SKM-1 treated with dmso at 0.1 percent for 144 hours (cell line): ENCODE measurements at regions not wholly inside any gene's neighbourhood (a gene's known extent, or its start where the extent isn't known, plus 50 kb on each side); places are given as distances from the start of the nearest gene placed in this dataset.
"Not testable (repeated sequence)": the region's sequence is repeated elsewhere in the genome, so short reads cannot be mapped to it uniquely, and the experiment has no call there.

Experiments
- DNase-seq: peaks from one replicate; lab custom pipeline; 2025; ENCODE audit not compliant: unreplicated experiment; lab: John Stamatoyannopoulos, UW

DNA sequence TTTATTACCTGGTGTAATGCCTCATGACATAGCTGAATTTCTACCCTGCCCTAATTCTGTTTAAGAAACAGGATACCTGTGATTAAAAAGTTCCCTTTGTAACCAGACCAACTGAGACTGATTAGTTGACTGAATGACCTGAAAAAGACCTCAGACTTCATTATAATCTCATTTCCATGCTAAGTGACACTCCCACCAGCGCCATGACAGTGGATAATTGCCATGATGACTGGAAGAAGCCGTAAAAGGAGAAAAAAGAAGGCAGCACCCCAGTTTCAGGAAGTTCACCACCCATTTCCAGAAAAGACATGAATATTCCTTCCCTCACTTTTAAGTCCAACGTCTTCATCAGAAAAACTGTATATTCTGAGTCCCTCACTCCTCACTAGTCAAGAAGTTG, 125.6 kb upstream of the HS3ST4 start:
- DNase-seq: no peak

DNA sequence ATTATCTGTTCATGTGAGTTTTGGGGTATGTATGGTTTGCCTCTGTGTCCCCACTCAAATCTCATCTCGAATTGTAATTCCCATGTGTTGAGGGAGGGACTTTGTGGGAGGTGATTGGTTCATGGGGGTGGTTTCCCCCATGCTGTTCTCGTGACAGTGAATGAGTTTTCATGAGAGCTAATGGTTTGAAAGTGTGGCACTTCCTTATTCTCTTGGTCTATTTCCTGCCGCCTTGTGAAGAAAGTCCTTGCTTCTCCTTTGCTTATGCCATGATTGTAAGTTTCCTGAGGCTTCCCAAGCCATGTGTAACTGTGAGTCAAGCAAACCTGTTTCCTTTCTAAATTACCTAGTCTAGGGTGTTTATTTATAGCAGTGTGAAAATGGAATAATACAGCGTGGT, 128.1 kb upstream of the HS3ST4 start:
- peak; percentile 5 for DNase-seq

DNA sequence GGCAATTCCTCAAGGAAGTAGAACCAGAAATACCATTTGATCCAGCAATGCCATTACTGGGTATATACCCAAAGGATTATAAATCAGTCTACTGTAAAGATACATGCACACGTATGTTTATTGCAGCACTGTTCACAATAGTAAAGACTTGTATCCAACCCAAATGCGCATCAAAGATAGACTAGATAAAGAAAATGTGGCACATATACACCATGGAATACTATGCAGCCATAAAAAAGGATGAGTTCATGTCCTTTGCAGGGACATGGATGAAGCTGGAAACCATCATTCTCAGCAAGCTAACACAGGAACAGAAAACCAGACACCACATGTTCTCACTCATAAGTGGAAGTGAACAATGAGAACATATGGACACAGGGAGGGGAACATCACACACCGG, 130.0 kb upstream of the HS3ST4 start:
- not testable (repeated sequence) for DNase-seq

DNA sequence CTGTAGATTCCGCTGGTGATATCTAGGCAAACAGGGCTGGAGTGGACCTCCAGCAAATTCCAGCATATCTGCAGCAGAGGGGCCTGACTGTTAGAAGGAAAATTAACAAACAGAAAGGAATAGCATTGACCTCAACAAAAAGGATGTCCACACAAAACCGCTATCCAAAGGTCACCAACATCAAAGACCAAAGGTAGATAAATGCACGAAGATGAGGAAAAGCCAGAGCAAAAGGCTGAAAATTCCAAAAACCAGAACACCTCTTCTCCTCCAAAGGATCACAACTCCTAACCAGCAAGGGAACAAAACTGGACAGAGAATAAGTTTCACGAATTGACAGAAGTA, 134.8 kb upstream of the HS3ST4 start:
- not testable (repeated sequence) for DNase-seq

DNA sequence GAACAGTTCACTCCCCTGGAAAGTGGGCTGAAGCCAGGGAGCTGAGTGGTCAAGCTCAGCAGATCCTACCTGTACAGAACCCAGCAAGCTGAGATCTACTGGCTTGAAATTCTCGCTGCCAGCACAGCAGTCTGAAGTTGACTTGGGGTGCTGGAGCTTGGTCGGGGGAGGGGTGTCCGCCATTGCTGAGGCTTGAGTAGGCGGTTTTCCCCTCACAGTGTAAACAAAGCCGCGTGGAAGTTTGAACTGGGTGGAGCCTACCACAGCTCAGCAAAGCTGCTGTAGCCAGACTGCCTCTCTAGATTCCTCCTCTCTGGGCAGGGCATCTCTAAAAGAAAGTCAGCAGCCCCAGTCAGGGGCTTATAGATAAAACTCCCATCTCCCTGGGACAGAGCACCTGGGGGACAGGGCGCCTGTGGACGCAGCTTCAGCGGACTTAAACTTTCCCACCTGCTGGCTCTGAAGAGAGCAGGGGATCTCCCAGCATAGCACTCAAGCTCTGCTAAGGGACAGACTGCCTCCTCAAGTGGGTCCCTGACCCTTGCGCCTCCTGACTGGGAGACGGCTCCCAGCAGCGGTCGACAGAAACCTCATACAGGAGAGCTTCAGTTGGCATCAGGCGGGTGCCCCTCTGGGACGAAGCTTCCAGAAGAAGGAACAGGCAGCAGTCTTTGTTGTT, 135.3 kb upstream of the HS3ST4 start:
- not testable (repeated sequence) for DNase-seq

DNA sequence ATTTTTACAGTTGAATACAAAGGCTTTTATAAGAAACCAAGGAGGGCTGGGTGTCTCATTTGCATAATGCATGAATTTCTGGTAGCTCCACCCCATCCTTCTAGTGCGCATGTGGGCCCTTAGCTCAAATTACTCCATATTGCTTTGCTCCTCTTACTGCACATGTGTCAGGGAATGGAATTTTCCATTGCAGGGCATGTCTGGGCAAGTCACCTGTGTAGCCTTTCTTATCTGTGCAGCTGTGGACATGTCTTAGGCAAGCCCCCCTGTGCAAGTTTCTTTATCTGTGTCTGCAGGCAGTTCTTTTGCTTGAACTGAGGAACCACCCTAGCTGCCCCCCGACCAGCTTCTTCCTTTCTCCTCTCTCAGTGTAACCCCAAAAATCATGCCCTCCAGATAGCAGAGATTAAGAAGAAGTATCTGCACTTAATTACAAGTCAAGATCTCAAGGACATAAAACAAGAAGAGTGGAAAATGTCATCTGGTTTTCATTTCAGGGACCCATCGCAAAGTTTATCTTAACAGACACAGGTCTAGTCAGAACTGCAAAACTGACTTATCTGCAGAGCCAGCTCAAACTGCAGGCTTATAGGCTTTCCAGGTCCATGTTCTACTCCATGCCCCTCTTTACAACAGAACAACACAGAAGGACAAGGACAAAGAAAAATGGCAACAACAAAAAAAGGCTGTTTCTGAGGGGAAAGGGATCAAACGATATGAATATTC, 137.9 kb upstream of the HS3ST4 start:
- DNase-seq: no peak

DNA sequence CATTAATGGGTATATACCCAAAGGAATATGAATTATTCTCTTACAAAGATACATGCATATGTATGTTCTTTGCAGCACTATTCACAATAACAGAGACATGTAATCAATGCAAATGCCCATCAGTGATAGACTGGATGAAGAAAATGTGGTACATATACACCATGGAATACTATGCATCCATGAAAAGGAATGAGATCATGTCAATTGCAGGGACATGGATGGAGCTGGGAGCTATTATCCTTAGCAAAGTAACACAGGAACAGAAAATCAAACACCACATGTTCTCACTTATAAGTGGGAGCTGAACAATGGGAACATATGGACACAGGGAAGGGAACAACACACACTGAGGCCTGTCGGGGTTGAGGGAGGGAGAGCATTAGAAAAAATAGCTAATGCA, 141.1 kb upstream of the HS3ST4 start:
- DNase-seq: no peak

DNA sequence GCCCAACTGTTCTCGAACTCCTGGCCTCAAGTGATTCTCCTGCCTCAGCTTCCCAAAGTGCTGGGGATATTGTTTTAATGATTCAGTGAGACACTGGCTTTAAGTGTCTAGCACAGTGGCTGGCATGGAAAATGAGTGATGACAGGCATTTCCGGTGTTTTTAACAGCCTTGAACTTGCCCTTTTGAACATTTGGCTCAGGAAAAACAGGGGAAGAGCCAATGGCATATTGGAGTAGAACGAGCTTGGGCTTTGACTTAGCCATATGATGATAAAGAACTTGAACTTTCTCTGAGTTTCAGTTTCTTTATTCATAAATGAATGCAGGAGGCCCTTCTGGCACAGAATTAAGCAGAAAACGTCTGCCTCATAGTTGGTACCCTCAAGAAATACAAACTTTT, 145.0 kb upstream of the HS3ST4 start:
- DNase-seq: no peak

DNA sequence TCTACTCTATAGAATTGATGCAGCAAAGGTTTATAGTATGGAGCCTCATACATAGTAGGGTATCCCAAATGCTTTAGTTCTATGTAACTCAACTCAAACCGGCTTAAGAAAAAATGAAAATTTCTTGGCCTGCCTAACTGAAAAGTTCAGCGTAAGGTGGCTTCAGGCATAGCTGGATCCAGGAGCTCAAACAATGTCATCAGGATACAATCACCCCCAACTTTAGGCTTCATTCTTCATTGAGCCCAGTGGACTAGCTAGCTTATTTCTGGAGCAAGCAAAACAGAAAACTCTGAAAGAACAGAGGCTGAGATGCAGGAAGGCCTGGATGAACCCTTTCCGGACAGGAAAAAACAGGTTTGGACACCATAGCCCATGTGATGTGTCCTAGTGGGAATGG, 147.5 kb upstream of the HS3ST4 start:
- no peak for DNase-seq

DNA sequence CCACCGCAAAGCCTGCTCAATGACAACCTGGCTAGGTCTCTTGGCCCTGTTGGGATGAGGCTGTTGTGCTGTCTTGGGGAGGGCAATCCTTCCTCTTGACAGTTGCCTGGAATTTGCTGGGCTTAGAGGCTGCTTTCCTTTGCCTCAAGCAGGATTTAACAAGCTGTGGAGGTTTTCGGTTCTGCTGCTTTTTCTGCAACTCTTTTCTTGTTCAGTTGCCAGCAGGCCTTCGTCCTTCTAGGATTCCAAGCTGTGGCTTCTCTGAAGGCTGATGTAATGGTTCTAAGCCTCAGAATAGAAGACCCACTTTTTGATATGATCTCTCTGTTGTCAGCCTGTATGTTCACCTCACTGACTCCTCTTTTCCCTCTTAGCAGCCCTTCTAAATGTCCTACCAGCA, 149.5 kb upstream of the HS3ST4 start:
- DNase-seq: no peak

DNA sequence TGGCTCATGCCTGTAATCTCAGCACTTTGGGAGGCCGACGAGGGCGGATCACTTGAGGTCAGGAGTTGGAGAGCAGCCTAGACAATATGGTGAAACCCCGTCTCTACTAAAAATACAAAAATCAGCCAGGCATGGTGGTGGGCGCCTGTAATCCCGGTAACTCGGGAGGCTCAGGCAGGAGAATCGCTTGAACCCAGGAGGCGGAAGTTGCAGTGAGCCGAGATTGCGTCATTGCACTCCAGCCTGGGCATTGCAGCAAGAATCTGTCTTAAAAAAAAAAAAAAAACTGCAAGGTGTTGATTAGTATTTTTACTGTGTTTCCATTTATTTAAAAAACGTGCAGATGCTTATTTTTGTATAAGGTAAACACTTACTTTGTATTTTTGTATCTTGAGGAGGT, 152.0 kb upstream of the HS3ST4 start:
- not testable (repeated sequence) for DNase-seq

DNA sequence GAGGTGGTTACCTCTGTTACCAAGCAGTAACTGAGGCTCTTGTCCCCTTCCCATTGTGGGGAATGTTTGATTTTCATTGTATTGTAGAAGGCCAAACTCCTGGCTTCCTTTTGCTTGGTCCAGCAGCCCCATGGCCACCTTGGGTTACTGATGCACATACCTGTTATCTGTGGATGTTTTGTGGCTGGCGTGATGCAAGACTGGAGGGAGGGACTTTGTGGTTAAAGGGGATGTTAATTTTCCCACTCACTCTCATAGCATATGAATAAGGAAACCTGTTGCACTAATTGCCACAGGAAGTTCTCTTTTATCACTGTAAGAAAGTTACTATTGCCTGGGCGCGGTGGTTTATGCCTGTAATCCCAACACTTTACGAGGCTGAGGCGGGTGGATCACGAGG, 168.6 kb upstream of the HS3ST4 start:
- no peak for DNase-seq

DNA sequence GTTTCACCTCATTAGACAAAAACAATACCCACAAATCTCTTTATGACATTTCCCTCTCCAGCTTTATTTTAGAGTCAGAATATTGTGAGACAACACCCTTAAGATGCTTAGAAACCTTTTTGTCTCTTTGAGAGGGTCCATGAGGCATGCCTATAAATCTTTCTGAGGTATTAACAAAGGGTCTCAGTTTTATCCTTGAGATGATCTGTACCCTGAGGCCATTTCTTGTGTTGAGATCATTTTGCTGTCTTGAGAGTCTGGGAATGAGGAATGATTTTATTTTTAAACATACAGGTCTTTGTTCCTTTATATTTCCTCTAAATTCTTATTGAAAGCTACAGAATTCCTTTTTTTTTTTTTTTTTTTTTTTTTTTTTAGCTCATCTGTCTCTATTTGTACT, 179.7 kb upstream of the HS3ST4 start:
- no peak for DNase-seq

DNA sequence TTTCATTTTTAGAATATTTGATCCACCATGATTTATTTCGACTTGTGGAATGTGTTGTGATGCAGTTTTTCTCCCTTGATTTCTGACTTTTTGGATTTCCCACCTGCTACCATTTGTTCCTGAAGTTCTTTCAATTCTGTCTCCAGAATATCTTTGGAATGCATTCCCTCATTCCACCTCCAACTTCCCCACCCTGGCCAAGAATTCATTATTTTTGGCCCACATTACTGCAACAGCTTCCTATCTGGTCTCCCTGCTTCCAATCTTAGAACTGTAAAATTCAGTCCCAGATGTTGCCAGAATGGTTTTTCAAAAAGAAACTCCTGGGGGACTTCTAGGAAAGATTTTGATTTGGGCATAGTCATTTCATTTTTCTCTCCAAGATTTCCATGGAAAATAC, 182.3 kb upstream of the HS3ST4 start:
- DNase-seq: no peak

DNA sequence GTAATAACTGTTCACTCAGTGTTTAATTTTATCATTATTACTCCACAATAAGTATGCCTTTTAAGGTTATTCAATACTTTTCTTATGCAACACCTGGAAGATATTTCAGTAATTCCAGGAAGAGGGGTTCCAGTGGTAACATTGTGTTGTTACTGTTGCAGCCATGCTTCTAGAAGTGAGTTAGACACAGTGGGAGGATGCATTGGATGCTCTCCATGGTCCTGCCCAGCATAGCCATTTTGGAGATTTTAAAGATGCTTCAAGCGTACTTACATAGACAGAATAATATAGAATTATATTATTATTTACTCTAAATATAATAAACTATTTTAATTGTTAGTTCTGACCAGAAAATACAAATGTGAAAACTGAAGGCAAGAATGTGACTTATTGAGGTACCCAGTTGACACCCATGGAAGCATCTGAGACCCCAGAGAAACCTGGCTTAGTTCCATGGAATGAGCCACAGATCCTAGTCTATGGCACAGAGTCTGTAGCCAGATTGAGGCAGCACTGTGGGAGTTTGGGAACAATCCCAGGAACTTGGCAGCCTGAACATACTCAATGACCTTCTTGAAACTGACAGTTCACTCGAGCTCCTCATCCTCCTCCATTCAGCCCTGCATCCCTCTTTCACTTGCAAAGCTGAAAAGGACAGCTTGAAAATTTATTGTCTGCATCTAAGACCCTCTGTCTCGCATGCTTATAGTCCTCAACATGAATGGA, 190.1 kb upstream of the HS3ST4 start:
- DNase-seq: no peak

DNA sequence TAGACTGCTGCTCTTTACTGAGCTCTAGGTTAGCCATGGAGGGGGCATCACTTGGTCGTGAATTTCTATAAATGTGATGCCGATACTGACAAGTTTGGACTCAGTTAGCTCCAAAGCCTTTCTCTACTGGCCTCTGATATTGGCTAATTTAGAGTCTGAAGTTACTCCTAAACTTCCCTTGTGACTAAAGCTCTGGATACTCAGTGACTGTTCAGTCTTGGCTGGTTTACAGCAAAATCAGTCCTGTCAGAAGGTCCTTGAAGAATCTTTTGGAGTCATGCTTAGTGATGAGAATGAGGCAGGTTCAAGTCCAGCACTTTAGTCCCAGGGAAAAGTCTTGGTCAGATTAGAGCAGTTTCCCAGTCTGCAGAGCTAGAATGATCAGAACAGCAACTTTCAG, 197.5 kb upstream of the HS3ST4 start:
- no peak for DNase-seq

DNA sequence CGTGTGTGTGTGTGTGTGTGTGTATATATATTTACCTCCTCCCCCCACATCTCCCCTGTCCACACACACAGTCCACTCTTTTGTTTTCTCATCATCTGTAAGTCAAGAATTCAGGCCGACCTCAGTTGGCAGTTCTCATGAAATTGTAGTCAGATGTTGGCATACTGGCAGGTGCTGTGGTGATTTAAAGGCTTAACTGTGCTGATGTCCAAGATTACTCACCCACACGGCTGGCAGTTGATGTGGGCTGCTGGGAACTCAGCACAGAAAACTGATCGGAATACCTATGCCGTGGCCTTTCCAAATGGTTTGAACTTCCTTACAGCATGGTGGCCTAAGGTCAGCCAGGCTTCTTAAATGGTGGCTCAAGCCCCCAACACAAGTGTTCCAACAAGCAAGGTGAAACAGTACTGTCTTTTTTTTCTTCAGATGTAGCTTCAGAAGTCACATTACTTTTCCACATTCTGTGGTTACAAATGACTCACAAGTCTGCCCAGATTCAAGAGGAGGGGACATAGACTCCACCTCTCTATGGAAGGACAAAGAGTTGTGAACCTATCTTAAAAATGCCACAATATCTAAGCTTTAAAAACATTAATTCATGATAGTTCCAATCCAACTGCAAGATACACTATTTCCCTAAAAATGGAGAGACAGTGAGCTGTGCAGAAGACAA, 198.5 kb upstream of the HS3ST4 start:
- DNase-seq: no peak

DNA sequence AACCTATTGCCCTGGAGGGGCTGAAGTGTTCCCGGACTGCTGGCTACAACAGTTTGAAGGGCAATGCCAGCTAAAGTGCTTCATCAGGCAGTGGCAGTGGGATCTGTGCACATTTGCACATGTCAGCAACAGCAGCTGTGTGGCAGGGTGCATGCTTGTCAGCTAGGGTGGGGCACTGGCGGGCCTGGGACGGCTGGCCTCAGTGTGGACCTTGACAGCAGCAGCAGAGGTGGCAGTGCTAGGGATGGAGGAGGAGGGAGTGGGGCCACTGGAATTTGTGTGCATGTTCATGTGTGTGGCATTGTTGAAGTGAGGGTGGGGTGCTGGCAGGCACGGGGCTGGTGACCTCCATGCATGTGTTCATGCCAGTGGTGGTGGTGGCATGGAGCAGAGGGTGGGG, 203.3 kb upstream of the HS3ST4 start:
- DNase-seq: no peak

DNA sequence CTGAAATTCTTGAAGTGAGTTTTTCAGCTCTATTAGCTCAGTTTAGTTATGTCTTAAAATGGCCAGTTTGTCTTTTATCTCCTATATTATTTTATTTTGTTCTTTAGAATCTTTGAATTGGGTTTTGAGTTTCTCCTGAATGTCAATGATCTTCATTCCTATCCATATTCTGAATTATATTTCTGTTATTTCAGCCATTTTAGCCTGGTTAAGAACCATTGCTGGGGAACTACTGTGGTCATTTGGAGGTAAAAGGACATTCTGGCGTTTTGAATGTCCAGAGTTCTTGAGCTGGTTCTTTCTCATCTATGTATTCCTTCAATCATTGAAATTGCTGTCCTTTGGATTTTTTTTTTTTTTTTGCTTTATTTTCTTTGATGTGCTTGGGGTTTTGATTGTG, 203.9 kb upstream of the HS3ST4 start:
- DNase-seq: no peak

DNA sequence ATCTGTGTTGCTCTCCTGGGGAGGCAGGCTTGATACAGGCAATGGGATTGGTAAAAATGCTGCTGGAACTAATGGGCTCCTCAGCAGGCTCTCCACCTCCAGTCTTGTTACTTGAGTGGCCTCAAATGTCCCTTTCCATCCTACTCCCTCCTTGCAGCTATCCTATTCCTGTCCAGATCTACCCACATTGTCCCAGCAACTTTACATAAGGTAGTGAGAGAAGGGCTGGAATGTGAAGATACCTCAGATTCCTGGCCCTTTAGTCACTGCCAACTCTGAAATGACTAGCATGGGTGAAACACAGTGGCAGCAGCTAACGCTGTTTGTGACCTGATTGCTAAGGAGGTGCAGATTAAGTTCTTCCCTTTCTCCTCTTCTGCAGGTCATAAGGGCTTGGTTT, 210.1 kb upstream of the HS3ST4 start:
- no peak for DNase-seq

DNA sequence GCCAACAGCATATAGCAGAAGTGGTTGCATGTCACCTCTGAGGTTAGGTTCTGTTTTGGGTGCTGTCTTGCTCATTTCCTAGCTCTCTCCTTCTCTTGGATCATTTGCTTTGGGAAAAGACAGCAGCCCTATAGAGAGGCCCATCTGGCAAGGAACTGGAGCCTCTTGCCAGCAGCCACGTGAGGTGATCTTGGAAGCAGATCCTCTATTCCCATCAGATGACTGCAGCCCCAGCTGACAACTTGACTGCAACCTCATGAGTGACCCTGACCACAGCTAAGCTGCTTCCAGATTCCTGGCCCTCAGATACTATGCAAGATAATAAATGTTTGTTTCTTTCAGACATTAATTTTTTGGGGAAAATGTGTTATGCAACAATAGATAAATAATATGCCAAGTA, 213.3 kb upstream of the HS3ST4 start:
- DNase-seq: no peak

DNA sequence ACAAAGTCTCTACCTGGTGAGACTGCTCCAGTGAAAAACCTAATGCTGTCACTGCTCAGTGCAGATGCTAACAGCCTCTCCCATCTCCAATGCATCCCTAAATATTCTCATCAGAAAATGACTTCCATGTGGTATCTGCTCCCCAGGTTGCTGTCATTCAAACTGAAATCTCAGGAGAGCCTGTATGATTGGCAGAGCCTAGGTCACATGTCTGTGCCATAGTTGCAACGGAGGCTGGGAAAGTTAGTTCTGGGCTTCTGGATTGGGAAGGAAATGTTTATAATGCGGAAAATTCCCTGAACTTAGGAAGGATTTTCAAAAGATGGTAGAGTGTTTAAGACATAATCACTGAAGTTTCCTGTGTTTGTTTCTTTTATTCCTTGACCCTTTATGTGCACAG, 206.4 kb upstream of the ZKSCAN2 start:
- DNase-seq: no peak
